A673 (cell line): ENCODE measurements at regions not wholly inside any gene's neighbourhood (a gene's known extent, or its start where the extent isn't known, plus 50 kb on each side); places are given as distances from the start of the nearest gene placed in this dataset.

Source experiments
- BruUV-seq: library from RNA; stranded (reverse); fragments of 400-500 nt; replicated peaks from 2 replicates; lab custom pipeline; 2021; lab: Mats Ljungman, UMichigan
- CTCF ChIA-PET: fragments of 300-600 bp; sonication (Branson Sonifier 250); formaldehyde crosslinking; loops from one replicate; lab custom pipeline; 2022; ENCODE audit warnings: antibody characterized with exemption; lab: Charles Lee
- POLR2A ChIA-PET: fragments of 300-600 bp; sonication (Branson Sonifier 250); formaldehyde crosslinking; loops from one replicate; lab custom pipeline; 2022; ENCODE audit warnings: antibody characterized with exemption; ENCODE audit not compliant: low non-redundant PET; lab: Charles Lee
- DNase-seq: peaks from one replicate; pipeline ENCODE4 v3.0.0-alpha.2; 2015; ENCODE audit warnings: low spot score
- H3K27ac ChIP-seq: fragments of 200-600 bp; sonication (generic); 2 replicates; pipeline ENCODE4 v1.5.1; 2016; ENCODE audit warnings: mixed run types, low read depth, mild to moderate bottlenecking, mixed read lengths, antibody characterized with exemption, low read length; ENCODE audit not compliant: poor library complexity, severe bottlenecking
- H3K27me3 ChIP-seq: fragments of 200-600 bp; sonication (generic); replicated peaks from 2 replicates; pipeline ENCODE4 v1.6.1; 2017; ENCODE audit warnings: mixed run types, low read depth, mild to moderate bottlenecking, mixed read lengths, antibody characterized with exemption, low read length; ENCODE audit not compliant: insufficient read depth, poor library complexity
- H3K36me3 ChIP-seq: fragments of 200-600 bp; sonication (generic); 2 replicates; pipeline ENCODE4 v1.6.1; 2016; ENCODE audit warnings: mixed run types, mild to moderate bottlenecking, mixed read lengths, antibody characterized with exemption, low read length; ENCODE audit not compliant: insufficient read depth, poor library complexity, severe bottlenecking
- H3K4me1 ChIP-seq: fragments of 200-600 bp; sonication (generic); 2 replicates; pipeline ENCODE4 v1.6.1; 2017; ENCODE audit warnings: mixed run types, mild to moderate bottlenecking, mixed read lengths, antibody characterized with exemption, low read length; ENCODE audit not compliant: insufficient read depth, poor library complexity, severe bottlenecking
- H3K4me3 ChIP-seq: fragments of 200-600 bp; sonication (generic); 2 replicates; pipeline ENCODE4 v1.5.1; 2016; ENCODE audit warnings: low read depth, mixed run types, mild to moderate bottlenecking, mixed read lengths, low read length; ENCODE audit not compliant: poor library complexity, severe bottlenecking
- H3K9me3 ChIP-seq: fragments of 200-600 bp; sonication (generic); 2 replicates; pipeline ENCODE4 v1.6.1; 2016; ENCODE audit warnings: mixed run types, low read depth, mild to moderate bottlenecking, mixed read lengths, antibody characterized with exemption, low read length; ENCODE audit not compliant: poor library complexity, severe bottlenecking
- EZH2 ChIP-seq: fragments of 200-600 bp; sonication (generic); IDR thresholded peaks from 2 replicates; pipeline ENCODE4 v1.6.1; 2017; ENCODE audit warnings: borderline replicate concordance, low read depth, mild to moderate bottlenecking, mixed read lengths, antibody characterized with exemption, low read length; ENCODE audit not compliant: poor library complexity, severe bottlenecking
- intact Hi-C: fragments of 100-400 bp; cut with micrococcal nuclease; formaldehyde crosslinking; loops from one replicate; pipeline ENCODE4 v1.10.0; 2022; ENCODE audit not compliant: unreplicated experiment
- TF ChIP-seq, protein P1 (sequence below): fragments of 300-800, 200-600 bp; sonication (generic); conservative IDR thresholded peaks from 2 replicates; pipeline ENCODE4 v1.5.1; 2017; ENCODE audit warnings: low read depth, mild to moderate bottlenecking, antibody characterized with exemption, low read length, moderate library complexity, mixed read lengths

DNA sequence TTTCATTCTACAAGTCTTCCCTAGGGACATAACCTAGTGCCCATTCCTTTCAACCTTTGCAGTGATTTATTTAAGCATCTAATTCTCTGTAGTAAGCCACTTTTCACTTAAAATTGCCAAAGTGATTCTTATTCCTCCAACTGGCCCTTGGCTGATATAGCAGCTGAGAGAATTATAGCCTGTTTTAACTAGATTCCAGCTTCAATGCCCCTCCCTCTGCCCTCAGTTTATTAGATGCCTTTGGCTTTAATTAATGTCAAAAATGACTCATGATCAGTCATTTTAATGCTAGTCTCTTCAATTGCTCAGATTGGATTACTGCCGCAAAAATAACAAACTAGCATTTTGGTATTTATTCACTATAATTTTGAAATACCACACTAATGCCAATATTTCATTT, 145.4 kb upstream of the KCTD3 start:
- intact Hi-C loops = no loop called here
- TF ChIP-seq, protein P1, sequence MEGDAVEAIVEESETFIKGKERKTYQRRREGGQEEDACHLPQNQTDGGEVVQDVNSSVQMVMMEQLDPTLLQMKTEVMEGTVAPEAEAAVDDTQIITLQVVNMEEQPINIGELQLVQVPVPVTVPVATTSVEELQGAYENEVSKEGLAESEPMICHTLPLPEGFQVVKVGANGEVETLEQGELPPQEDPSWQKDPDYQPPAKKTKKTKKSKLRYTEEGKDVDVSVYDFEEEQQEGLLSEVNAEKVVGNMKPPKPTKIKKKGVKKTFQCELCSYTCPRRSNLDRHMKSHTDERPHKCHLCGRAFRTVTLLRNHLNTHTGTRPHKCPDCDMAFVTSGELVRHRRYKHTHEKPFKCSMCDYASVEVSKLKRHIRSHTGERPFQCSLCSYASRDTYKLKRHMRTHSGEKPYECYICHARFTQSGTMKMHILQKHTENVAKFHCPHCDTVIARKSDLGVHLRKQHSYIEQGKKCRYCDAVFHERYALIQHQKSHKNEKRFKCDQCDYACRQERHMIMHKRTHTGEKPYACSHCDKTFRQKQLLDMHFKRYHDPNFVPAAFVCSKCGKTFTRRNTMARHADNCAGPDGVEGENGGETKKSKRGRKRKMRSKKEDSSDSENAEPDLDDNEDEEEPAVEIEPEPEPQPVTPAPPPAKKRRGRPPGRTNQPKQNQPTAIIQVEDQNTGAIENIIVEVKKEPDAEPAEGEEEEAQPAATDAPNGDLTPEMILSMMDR = no peak
- TF ChIP-seq EZH2 = no peak
- CTCF ChIA-PET = no interaction called here
- no TSS peak for BruUV-seq
- POLR2A ChIA-PET = no interaction called here
- Histone ChIP-seq H3K27ac (no peak overlapping the region), H3K27me3 (peaks cover 57% of the 10 kb centered on the region), H3K4me1 (no peaks in the 10 kb centered on the region), H3K36me3 (no peaks in the 10 kb centered on the region), H3K4me3 (no peak overlapping the region), H3K9me3 (no peaks in the 10 kb centered on the region)
- DNase-seq = no peak

DNA sequence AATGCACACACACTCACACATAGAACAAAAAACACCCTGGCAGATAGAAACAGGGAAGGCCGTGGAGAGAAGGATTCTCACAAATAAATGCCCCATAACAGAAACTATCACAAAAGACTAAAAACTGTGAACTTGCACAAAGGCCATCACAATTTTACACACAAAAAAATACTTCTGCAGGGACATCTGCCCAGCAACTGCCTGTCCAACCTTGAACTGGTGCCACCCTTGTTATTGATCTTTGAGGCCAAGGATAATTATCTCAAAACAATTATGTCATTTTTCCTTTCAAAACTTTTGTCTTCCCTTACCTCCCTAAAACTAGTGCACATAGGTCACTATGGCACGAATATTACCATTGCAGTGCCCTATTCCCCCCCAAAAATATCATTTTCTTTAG, 143.8 kb upstream of the KCTD3 start:
- intact Hi-C loops = no loop called here

DNA sequence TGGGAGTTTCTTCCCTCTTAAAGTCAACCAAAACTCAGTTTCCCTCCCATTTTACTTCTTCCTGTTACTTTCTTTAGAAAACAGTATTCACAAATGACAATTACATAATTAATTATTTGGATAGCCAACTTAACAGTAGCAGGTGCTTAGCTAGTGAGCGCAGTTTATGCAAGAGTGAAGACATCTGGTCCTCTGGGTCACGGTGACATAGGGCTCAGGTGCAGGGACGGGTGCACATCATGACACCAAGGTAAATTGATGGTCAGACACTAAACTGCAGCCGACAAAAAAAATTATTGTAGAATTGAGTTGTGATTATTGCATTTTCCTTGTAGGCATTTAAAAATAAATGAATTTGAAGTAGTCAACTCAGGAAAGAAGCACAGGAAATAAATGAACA, 142.0 kb upstream of the KCTD3 start:
- no peak for DNase-seq
- TF ChIP-seq, protein P1 = no peak
- TF ChIP-seq EZH2 = no peak
- BruUV-seq = no TSS peak
- ChIA-PET CTCF (no interaction called here), POLR2A (no interaction called here)
- Histone ChIP-seq H3K4me1 (no peaks in the 10 kb centered on the region), H3K27ac (no peak overlapping the region), H3K27me3 (peaks cover 34% of the 10 kb centered on the region), H3K4me3 (no peak overlapping the region), H3K9me3 (no peaks in the 10 kb centered on the region), H3K36me3 (no peaks in the 10 kb centered on the region)
- intact Hi-C loops = no loop called here

More for the DNA sequence above, 143.8 kb upstream of the KCTD3 start:
- H3K9me3 ChIP-seq = no peaks in the 10 kb centered on the region
- peaks cover 47% of the 10 kb centered on the region for H3K27me3 ChIP-seq
- ChIA-PET CTCF (no interaction called here), POLR2A (no interaction called here)
- no peaks in the 10 kb centered on the region for H3K36me3 ChIP-seq
- TF ChIP-seq, protein P1 = no peak
- TF ChIP-seq EZH2 = no peak
- no peak overlapping the region for H3K4me3 ChIP-seq
- BruUV-seq = no TSS peak
- H3K4me1 ChIP-seq = no peaks in the 10 kb centered on the region
- DNase-seq = no peak
- H3K27ac ChIP-seq = no peak overlapping the region
